Cardiac muscle cell (in vitro differentiated cells and primary cell): ENCODE measurements at regions not wholly inside any gene's neighbourhood (a gene's known extent, or its start where the extent isn't known, plus 50 kb on each side); places are given as distances from the start of the nearest gene placed in this dataset.

Experiments
- DNase-seq, 2 donors: peaks; one replicate each; pipeline versions ENCODE4 v3.0.0 to v3.0.0-alpha.2; 2010 to 2017; ENCODE audit warnings: low read depth in 1 of 2, low spot score in 1 of 2
- H3K27ac ChIP-seq: fragments of 200-600 bp; sonication (generic); 2 replicates; pipeline ENCODE4 v1.5.1; 2016
- H3K27me3 ChIP-seq: fragments of 200-600 bp; sonication (generic); 2 replicates; pipeline ENCODE4 v1.6.0; 2016; ENCODE audit warnings: control low read depth
- H3K36me3 ChIP-seq: fragments of 200-600 bp; sonication (generic); 2 replicates; pipeline ENCODE4 v1.5.1; 2016; ENCODE audit warnings: control low read depth
- H3K4me1 ChIP-seq: fragments of 200-600 bp; sonication (generic); 2 replicates; pipeline ENCODE4 v1.8.1; 2017; ENCODE audit warnings: low read depth, mild to moderate bottlenecking, mixed run types
- H3K4me3 ChIP-seq: fragments of 200-600 bp; sonication (generic); 2 replicates; pipeline ENCODE4 v1.5.1; 2016; ENCODE audit warnings: mild to moderate bottlenecking
- H3K9me3 ChIP-seq: fragments of 200-600 bp; sonication (generic); 2 replicates; pipeline ENCODE4 v1.5.1; 2017; ENCODE audit warnings: low read depth, mild to moderate bottlenecking, control low read depth
- TF ChIP-seq, protein P1 (sequence below): IDR thresholded peaks from 2 replicates; pipeline ENCODE4 v1.5.1; 2012; ENCODE audit warnings: low read depth, mild to moderate bottlenecking, low read length

DNA sequence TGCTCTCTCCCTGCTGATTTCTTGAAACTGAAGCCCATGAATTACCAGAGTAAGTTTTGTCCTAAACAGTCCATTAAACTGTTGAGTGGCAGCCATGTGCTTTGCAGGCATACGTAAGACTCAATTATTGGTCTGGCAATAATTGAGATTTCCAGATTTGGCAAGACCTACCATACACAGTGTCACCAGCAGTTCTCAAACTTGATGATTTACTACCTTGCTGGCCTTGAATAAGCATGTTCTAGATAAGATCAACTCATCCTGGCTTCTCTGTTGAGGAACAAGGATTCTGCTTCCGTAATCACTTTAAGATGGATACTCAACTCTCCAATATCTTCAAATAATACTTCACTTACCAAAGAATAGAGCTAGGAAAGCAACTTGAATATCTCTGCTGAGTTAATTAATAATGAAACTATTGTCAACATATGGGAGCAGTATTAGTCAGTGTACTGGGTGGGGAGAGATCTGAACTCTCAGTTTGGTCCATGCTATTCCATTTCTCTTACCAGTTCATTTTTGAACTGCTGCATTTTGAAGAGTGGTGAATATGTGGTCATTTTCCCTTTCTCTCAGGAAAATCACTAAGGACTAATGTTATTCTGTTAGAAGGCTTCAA is 181.4 kb downstream of the IPMK start:
- H3K4me1 ChIP-seq, result no peaks in the 10 kb centered on the region
- H3K4me3 ChIP-seq, result no peak overlapping the region
- no peak for DNase-seq
- no peaks in the 10 kb centered on the region for H3K36me3 ChIP-seq
- no peak overlapping the region for H3K27ac ChIP-seq
- no peaks in the 10 kb centered on the region for H3K9me3 ChIP-seq
- H3K27me3 ChIP-seq, result no peaks in the 10 kb centered on the region
- TF ChIP-seq, protein P1, sequence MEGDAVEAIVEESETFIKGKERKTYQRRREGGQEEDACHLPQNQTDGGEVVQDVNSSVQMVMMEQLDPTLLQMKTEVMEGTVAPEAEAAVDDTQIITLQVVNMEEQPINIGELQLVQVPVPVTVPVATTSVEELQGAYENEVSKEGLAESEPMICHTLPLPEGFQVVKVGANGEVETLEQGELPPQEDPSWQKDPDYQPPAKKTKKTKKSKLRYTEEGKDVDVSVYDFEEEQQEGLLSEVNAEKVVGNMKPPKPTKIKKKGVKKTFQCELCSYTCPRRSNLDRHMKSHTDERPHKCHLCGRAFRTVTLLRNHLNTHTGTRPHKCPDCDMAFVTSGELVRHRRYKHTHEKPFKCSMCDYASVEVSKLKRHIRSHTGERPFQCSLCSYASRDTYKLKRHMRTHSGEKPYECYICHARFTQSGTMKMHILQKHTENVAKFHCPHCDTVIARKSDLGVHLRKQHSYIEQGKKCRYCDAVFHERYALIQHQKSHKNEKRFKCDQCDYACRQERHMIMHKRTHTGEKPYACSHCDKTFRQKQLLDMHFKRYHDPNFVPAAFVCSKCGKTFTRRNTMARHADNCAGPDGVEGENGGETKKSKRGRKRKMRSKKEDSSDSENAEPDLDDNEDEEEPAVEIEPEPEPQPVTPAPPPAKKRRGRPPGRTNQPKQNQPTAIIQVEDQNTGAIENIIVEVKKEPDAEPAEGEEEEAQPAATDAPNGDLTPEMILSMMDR, result no peak

DNA sequence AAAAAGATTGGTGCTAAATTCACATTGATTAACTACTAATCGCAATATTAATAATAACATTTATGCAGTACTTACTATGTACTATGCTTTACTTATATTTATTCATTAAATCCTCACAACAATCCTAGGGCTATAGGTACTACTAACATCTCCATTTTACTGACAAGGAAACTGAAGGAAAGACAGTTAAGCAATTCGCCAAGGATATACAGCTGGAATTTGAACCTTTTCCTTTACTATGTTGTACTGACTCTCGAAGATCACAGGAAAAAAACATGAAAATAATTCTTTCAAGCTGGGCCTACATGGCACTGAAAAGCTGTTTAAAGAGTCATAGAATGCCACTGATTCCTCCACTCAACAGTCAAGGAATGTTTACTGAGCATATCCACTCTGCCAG is 185.4 kb downstream of the IPMK start:
- no peaks in the 10 kb centered on the region for H3K27me3 ChIP-seq
- no peaks in the 10 kb centered on the region for H3K9me3 ChIP-seq
- no peak overlapping the region for H3K27ac ChIP-seq
- TF ChIP-seq, protein P1, result no peak
- H3K36me3 ChIP-seq, result no peaks in the 10 kb centered on the region
- DNase-seq, result no peak
- no peak overlapping the region for H3K4me3 ChIP-seq
- H3K4me1 ChIP-seq, result no peaks in the 10 kb centered on the region

DNA sequence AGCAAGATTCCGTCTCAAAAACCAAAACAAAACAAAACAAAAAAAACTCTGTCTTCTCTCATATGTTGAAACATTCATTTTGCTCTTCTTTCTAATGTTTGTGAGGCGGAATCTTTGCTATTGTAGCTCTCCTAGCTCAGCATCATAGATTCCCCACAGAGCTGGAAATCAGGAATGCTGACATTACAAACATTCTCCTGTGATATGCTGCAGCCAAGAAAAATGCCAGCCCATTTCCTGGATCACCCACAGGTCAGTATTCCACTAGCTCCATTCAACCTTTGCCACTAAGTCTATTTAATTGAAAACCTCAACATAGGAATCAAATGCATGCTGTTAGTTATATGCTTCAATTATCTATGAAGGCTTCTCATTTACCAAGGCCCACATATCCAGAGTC is 186.3 kb downstream of the IPMK start:
- DNase-seq, result no peak
- TF ChIP-seq, protein P1, result no peak
- Histone ChIP-seq H3K4me3 (no peak overlapping the region), H3K36me3 (no peaks in the 10 kb centered on the region), H3K9me3 (no peaks in the 10 kb centered on the region), H3K4me1 (no peaks in the 10 kb centered on the region), H3K27me3 (no peaks in the 10 kb centered on the region), H3K27ac (no peak overlapping the region)

DNA sequence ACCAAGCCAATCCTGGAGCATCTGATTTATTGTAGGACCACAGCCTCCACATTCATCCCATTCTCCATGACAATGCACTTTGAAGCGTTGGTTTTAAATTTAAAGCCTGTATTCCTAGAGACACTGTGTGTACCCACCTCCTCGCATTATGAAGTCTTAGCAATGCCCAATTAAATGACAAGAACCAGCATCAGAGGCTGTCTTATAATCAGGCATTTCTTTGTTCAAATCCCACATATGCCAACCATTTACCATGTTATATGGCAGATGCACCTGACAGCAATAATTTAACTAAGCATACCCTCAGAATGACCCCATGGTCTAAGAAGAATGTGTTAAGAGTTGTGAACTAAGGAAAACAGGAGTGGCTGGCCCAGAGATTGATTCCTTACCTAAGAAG is 188.2 kb downstream of the IPMK start:
- no peaks in the 10 kb centered on the region for H3K36me3 ChIP-seq
- DNase-seq, result no peak
- no peaks in the 10 kb centered on the region for H3K4me1 ChIP-seq
- H3K27ac ChIP-seq, result no peak overlapping the region
- TF ChIP-seq, protein P1, result no peak
- no peaks in the 10 kb centered on the region for H3K9me3 ChIP-seq
- no peaks in the 10 kb centered on the region for H3K27me3 ChIP-seq
- no peak overlapping the region for H3K4me3 ChIP-seq

DNA sequence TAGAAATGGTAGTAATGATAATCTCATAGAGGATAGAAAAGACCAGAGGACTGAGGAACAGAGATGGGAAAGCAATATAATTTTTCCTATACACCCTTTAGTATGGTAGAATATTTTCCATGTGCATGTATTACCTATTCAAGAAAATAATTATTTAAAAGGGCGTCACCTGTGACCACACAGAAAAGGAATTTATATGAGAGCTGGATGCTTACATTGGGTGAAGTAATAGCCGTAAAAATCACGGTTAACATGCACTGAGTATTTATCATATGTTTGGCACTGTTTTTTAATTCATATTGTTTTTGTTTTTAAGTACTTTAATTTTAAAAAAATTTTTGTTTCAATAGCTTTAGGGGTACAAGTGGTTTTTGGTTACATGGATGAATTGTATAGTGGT is 195.1 kb downstream of the IPMK start:
- Histone ChIP-seq H3K27ac (no peak overlapping the region), H3K9me3 (no peaks in the 10 kb centered on the region), H3K4me1 (no peaks in the 10 kb centered on the region), H3K4me3 (no peak overlapping the region), H3K27me3 (no peaks in the 10 kb centered on the region), H3K36me3 (no peaks in the 10 kb centered on the region)
- TF ChIP-seq, protein P1, result no peak
- no peak for DNase-seq

DNA sequence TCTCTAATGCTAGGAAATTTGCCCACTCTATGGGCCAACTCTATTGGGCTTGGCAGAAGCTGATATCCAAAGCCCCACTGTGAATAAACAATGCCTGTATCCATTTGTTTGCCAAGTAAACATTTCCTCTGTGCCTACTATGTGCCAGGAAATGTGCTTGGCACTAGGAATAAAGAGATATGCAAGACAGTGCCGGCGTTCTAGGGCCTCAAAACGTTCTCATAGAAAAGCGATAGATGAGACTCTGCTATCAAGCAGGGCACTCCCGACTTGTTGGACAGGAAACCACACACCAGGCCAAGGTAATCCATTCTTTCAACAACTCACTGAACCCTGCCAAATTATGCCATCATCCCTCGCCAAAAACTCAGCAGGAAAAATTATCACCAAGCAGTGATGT is 196.7 kb downstream of the IPMK start:
- Histone ChIP-seq H3K27me3 (no peaks in the 10 kb centered on the region), H3K27ac (no peak overlapping the region), H3K4me1 (no peaks in the 10 kb centered on the region), H3K9me3 (no peaks in the 10 kb centered on the region), H3K36me3 (no peaks in the 10 kb centered on the region), H3K4me3 (no peak overlapping the region)
- TF ChIP-seq, protein P1, result no peak
- DNase-seq, result no peak
